HCT116 (cell line): ENCODE measurements at regions not wholly inside any gene's neighbourhood (a gene's known extent, or its start where the extent isn't known, plus 50 kb on each side); places are given as distances from the start of the nearest gene placed in this dataset.

Source experiments
- ATAC-seq: fragments of 200-7000 bp; cut with Tn5 transposase; 2 replicates; pipeline ENCODE4 v1.9.1; 2020; ENCODE audit warnings: mild to moderate bottlenecking, moderate library complexity
- BruUV-seq: library from RNA; stranded (reverse); fragments of 400-500 nt; replicated peaks from 2 replicates; lab custom pipeline; 2021; lab: Mats Ljungman, UMichigan
- CTCF ChIA-PET: fragments of 300-600 bp; sonication (Branson Sonifier 250); formaldehyde crosslinking; loops from one replicate; lab custom pipeline; 2021; ENCODE audit warnings: antibody characterized with exemption; lab: Charles Lee
- POLR2A ChIA-PET: fragments of 300-600, 350-600 bp; sonication (Branson Sonifier 250); formaldehyde crosslinking; loops from one replicate; lab custom pipeline; 2021; ENCODE audit warnings: antibody characterized with exemption; lab: Charles Lee
- RAD21 ChIA-PET, 2 experiments: fragments of 300-600 bp; sonication (Branson Sonifier 250); formaldehyde crosslinking; loops; one replicate each; lab custom pipeline; 2023; ENCODE audit warnings: low total read pairs in 2 of 2; ENCODE audit not compliant: uncharacterized antibody in 2 of 2, unreplicated experiment in 2 of 2, low non-redundant PET in 1 of 2; lab: Charles Lee
- DNase-seq: peaks from one replicate; pipeline ENCODE4 v3.0.0-alpha.2; 2010; ENCODE audit warnings: low read depth, low spot score
- H2AFZ ChIP-seq: fragments of 200-600 bp; shearing (Covaris generic), sonication (generic); 2 replicates; pipeline ENCODE4 v1.6.1; 2017; ENCODE audit warnings: low read depth, mixed run types, mixed read lengths, antibody characterized with exemption, low read length; ENCODE audit not compliant: poor library complexity, severe bottlenecking
- H3K27ac ChIP-seq: 2 replicates; pipeline ENCODE4 v1.5.1; 2012; ENCODE audit warnings: low read depth, low read length
- H3K27me3 ChIP-seq: fragments of 200-600 bp; sonication (generic); 2 replicates; pipeline ENCODE4 v1.6.1; 2016; ENCODE audit warnings: mixed run types, low read length, mixed read lengths; ENCODE audit not compliant: insufficient read depth
- H3K36me3 ChIP-seq, 2 experiments: fragments of 200-500 bp in 1 of 2; fragments of 200-600 bp in 1 of 2; sonication (Bioruptor generic) in 1 of 2; sonication (generic) in 1 of 2; 2 replicates each; pipeline versions ENCODE4 v1.5.1 to v1.6.1; 2014 to 2016; ENCODE audit warnings: low read length in 2 of 2, inconsistent platforms in 1 of 2, mixed read lengths in 1 of 2, mixed run types in 1 of 2; ENCODE audit not compliant: insufficient read depth in 2 of 2, control insufficient read depth in 1 of 2
- H3K4me1 ChIP-seq, 2 experiments: fragments of 200-600 bp in 1 of 2; sonication (generic) in 1 of 2; 2 replicates each; pipeline versions ENCODE4 v1.5.1 to v1.6.1; 2012 to 2017; ENCODE audit warnings: low read length in 2 of 2, inconsistent platforms in 1 of 2, mild to moderate bottlenecking in 1 of 2, mixed read lengths in 1 of 2, mixed run types in 1 of 2, moderate library complexity in 1 of 2; ENCODE audit not compliant: insufficient read depth in 2 of 2, control insufficient read depth in 1 of 2
- H3K4me2 ChIP-seq: fragments of 200-600 bp; sonication (generic); 2 replicates; pipeline ENCODE4 v1.6.1; 2017; ENCODE audit warnings: mixed run types, low read length, mixed read lengths
- H3K4me3 ChIP-seq, 2 experiments: fragments of 200-600 bp in 1 of 2; sonication (generic) in 1 of 2; replicated peaks in 1 of 2; 2 replicates each; pipeline ENCODE4 v1.5.1; 2011 to 2016; ENCODE audit warnings: low read length in 2 of 2, control low read depth in 1 of 2, low read depth in 1 of 2, mild to moderate bottlenecking in 1 of 2, mixed read lengths in 1 of 2, mixed run types in 1 of 2
- H3K79me2 ChIP-seq: fragments of 200-600 bp; sonication (generic); 2 replicates; pipeline ENCODE4 v1.6.1; 2017; ENCODE audit warnings: mild to moderate bottlenecking, mixed run types, low read length, moderate library complexity, mixed read lengths; ENCODE audit not compliant: insufficient read depth
- H3K9ac ChIP-seq: fragments of 200-600 bp; sonication (generic); 2 replicates; pipeline ENCODE4 v1.6.1; 2016; ENCODE audit warnings: low read length, mixed read lengths
- H3K9me2 ChIP-seq: fragments of 200-600 bp; sonication (generic), shearing (Covaris generic); 2 replicates; pipeline ENCODE4 v1.6.1; 2017; ENCODE audit warnings: mixed run types, mild to moderate bottlenecking, moderate library complexity; ENCODE audit not compliant: insufficient read depth
- H3K9me3 ChIP-seq, 2 experiments: fragments of 200-500 bp in 1 of 2; fragments of 200-600 bp in 1 of 2; sonication (Bioruptor generic) in 1 of 2; sonication (generic) in 1 of 2; 2 replicates each; pipeline ENCODE4 v1.6.1; 2014 to 2017; ENCODE audit warnings: low read length in 2 of 2, mixed read lengths in 2 of 2, inconsistent platforms in 1 of 2, low read depth in 1 of 2, mild to moderate bottlenecking in 1 of 2, mixed run types in 1 of 2, moderate library complexity in 1 of 2; ENCODE audit not compliant: control insufficient read depth in 1 of 2, insufficient read depth in 1 of 2
- H4K20me1 ChIP-seq: fragments of 200-600 bp; sonication (generic), shearing (Covaris generic); 2 replicates; pipeline ENCODE4 v1.6.1; 2017; ENCODE audit warnings: mixed run types, mild to moderate bottlenecking, moderate library complexity; ENCODE audit not compliant: insufficient read depth
- CEBPB ChIP-seq: IDR thresholded peaks from 2 replicates; pipeline ENCODE4 v1.6.1; 2012; ENCODE audit warnings: low read depth
- EGR1 ChIP-seq: IDR thresholded peaks from 2 replicates; pipeline ENCODE4 v1.6.1; 2012; ENCODE audit warnings: low read depth
- SIN3A ChIP-seq: IDR thresholded peaks from 2 replicates; pipeline ENCODE4 v1.6.1; 2012; ENCODE audit warnings: low read depth
- TCF7L2 ChIP-seq: IDR thresholded peaks from 2 replicates; pipeline ENCODE4 v1.7.0; 2011; ENCODE audit warnings: borderline replicate concordance, inconsistent platforms; ENCODE audit not compliant: insufficient read depth, insufficient read length; ENCODE audit errors: extremely low read depth
- YY1 ChIP-seq: IDR thresholded peaks from 2 replicates; pipeline ENCODE4 v1.6.1; 2011; ENCODE audit warnings: low read length, low read depth, moderate library complexity, mild to moderate bottlenecking; ENCODE audit not compliant: insufficient replicate concordance; ENCODE audit errors: extremely low read depth
- ZFX ChIP-seq: fragments of 450-650 bp; IDR thresholded peaks from 2 replicates; pipeline ENCODE4 v1.6.1; 2017
- intact Hi-C: fragments of 100-400 bp; cut with micrococcal nuclease; formaldehyde crosslinking; loops from 2 replicates; pipeline ENCODE4 v1.10.0; 2022
- TF ChIP-seq, protein P1 (sequence below): IDR thresholded peaks from 2 replicates; pipeline ENCODE4 v1.6.1; 2012; ENCODE audit warnings: low read depth
- TF ChIP-seq, protein P2 (sequence below): IDR thresholded peaks from 2 replicates; pipeline ENCODE4 v1.6.1; 2012
- TF ChIP-seq, protein P3 (sequence below): IDR thresholded peaks from 2 replicates; pipeline ENCODE4 v1.6.1; 2012

DNA sequence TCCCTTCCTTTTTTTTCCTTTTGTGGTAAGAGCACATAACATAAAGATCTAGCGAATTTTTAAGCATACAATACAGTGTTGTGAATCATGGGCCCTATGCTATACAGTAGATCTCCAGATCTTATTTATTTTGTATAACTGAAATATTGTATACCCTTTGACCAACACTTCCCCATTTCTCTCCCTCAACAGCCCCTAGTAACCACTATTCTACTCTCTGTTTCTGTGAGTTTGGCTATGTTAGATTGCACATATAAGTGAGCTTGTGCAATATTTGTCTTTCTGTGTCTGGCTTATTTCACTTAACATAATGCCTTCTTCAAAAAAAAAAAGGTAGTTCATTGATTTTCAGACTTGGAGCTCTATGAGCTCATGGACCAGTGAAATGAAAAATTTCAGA, 180.5 kb downstream of the C11orf91 start:
- Histone ChIP-seq H3K4me2 (no peak overlapping the region), H3K4me1 (no peaks in the 10 kb centered on the region), H2AFZ (no peak overlapping the region), H3K9me3 (no peaks in the 10 kb centered on the region), H3K9ac (no peak overlapping the region), H3K4me3 (no peak overlapping the region), H3K79me2 (no peaks in the 10 kb centered on the region), H3K27ac (no peak overlapping the region), H3K36me3 (no peaks in the 10 kb centered on the region), H3K9me2 (no peaks in the 10 kb centered on the region), H3K27me3 (peaks cover 18% of the 10 kb centered on the region; the same call in 1 of the 2 replicates), H4K20me1 (no peaks in the 10 kb centered on the region)
- POLR2A ChIA-PET = no interaction called here
- intact Hi-C loops = no loop called here
- DNase-seq (no peak), ATAC-seq (no peak)
- CTCF ChIA-PET = interaction anchor here (0.7 kb wide), 1 partner anchor 12 kb away, joined by 3 read pairs; no protein-coding TSS in a partner anchor
- RAD21 ChIA-PET = no interaction called here
- TF ChIP-seq ZFX (no peak), CEBPB (no peak), TCF7L2 (no peak), SIN3A (no peak), EGR1 (no peak), YY1 (no peak)
- TF ChIP-seq, protein P1, sequence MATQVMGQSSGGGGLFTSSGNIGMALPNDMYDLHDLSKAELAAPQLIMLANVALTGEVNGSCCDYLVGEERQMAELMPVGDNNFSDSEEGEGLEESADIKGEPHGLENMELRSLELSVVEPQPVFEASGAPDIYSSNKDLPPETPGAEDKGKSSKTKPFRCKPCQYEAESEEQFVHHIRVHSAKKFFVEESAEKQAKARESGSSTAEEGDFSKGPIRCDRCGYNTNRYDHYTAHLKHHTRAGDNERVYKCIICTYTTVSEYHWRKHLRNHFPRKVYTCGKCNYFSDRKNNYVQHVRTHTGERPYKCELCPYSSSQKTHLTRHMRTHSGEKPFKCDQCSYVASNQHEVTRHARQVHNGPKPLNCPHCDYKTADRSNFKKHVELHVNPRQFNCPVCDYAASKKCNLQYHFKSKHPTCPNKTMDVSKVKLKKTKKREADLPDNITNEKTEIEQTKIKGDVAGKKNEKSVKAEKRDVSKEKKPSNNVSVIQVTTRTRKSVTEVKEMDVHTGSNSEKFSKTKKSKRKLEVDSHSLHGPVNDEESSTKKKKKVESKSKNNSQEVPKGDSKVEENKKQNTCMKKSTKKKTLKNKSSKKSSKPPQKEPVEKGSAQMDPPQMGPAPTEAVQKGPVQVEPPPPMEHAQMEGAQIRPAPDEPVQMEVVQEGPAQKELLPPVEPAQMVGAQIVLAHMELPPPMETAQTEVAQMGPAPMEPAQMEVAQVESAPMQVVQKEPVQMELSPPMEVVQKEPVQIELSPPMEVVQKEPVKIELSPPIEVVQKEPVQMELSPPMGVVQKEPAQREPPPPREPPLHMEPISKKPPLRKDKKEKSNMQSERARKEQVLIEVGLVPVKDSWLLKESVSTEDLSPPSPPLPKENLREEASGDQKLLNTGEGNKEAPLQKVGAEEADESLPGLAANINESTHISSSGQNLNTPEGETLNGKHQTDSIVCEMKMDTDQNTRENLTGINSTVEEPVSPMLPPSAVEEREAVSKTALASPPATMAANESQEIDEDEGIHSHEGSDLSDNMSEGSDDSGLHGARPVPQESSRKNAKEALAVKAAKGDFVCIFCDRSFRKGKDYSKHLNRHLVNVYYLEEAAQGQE = no peak
- TF ChIP-seq, protein P2, sequence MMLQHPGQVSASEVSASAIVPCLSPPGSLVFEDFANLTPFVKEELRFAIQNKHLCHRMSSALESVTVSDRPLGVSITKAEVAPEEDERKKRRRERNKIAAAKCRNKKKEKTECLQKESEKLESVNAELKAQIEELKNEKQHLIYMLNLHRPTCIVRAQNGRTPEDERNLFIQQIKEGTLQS = no peak
- TF ChIP-seq, protein P3, sequence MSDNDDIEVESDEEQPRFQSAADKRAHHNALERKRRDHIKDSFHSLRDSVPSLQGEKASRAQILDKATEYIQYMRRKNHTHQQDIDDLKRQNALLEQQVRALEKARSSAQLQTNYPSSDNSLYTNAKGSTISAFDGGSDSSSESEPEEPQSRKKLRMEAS = no peak
- BruUV-seq = no TSS peak
